GM21526 (cell line): ENCODE measurements at regions not wholly inside any gene's neighbourhood (a gene's known extent, or its start where the extent isn't known, plus 50 kb on each side); places are given as distances from the start of the nearest gene placed in this dataset.

ENCODE experiments used
- ATAC-seq: cut with Tn5 transposase; IDR thresholded peaks from one replicate; pipeline ENCODE4 v1.9.1; 2021; ENCODE audit warnings: moderate library complexity; ENCODE audit not compliant: unreplicated experiment, low FRiP score

DNA sequence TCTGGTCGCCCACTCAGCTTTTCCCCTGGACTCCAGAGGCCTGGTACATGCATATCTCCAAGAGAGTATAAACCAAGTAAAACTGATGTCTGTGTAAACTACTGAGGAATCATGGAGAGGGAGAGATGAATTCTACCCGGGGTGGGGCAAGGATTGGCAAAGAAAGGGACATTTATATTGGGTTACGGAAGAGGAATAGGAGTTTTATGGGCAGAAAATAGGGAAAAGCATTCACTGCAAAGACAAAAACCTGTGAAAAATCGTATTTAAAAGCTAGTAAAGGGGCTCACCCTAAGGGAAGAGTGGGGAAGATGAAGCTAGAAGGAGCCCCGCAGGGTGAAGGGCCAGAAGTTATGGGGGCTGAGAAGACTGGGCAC lies 248.0 kb upstream of the KLF4 start:
- ATAC-seq = no peak

DNA sequence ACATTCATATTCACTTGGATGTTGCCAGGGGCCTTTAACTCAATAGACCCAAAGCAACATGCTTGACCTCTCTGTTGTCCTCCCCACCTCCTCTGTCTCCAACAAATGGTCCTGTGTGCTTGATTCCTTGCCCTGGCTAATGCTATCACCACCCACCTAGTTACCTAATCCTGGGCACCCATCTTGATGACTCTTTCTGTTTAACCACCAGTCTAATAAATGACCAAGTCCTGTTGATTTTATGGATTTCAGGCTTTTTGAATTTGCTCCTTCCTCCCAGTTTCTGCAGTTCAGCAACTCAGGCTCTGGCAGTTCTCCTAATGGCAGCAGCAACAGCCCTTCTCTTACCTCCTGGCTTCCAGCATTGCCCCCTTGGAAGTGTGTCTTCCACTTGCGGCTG lies 246.3 kb upstream of the KLF4 start:
- ATAC-seq = no peak

DNA sequence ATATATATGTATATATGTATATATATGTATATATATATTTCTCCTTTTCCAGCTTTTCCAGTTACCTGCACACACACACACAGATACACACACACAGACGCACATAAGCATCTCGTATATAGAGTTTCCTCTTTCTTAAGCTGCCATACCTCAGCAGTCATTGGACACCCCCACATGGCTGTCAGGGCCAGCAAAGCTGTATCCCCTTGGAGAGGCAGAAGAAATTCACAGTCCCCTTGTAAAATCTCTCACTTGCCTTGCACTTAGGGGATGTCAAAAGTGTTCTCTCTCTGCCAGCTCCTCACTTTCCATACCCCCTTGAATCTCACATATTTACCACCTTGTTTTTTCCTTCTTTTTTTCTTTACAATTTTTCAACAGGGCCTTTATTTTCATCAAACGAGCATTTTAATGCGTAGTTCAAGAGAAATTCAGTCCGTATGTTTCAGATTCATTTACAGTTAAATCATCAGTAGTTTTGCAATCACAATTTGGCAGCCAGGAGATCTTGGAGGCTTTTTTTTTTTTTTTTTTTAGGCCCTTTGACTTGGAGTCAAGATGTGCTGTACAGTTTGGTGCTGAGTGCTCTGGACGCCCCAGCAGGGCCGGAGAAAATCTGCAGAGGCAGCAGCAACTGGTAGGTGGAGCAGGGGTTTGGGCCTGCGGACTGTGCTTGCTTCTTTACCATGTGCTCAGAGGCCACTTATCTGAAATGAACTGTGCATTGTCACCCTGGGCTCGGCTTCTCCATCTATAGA lies 244.9 kb upstream of the KLF4 start:
- no peak for ATAC-seq

GRCh38 chr9:107733523-107733894 lies 243.9 kb upstream of the KLF4 start:
- no peak for ATAC-seq

DNA sequence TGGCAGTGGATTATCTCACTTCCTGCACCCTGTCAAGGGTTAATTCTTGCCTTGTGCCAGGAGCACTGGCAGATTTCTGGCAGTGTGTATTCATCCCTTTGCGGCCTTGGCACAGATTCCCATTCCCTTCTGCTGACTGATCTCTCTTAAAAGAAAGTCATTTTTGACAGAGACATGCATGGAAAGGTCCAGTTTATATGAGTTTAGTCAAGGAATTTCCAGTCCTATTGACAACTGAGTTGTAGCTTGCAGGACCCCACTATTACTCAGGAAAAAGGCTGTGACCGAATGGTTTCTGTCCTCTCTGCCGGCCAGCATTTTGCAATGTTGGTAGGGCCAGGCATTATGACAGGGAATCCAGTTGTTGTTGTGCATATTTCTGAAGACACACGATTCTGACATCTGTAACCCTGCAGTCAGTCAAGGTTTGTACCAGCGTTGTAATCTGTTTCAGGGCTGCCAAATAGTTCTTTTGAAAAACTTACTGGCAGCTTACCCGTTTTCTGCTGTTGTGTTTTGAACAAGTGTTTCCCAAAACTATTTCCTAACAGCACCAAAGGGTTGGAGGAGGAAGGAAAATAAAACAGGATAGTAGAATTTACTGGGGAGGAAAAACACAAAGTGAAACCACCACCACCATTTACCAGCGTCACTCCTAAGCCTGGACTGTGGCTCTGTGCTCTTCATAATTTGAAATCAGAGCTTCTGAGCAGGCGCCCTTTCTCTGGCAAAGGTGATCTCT lies 243.4 kb upstream of the KLF4 start:
- no peak for ATAC-seq

- no peak for ATAC-seq
Measured at GRCh38 chr9:107731115-107731762, 241.7 kb upstream of the KLF4 start.

DNA sequence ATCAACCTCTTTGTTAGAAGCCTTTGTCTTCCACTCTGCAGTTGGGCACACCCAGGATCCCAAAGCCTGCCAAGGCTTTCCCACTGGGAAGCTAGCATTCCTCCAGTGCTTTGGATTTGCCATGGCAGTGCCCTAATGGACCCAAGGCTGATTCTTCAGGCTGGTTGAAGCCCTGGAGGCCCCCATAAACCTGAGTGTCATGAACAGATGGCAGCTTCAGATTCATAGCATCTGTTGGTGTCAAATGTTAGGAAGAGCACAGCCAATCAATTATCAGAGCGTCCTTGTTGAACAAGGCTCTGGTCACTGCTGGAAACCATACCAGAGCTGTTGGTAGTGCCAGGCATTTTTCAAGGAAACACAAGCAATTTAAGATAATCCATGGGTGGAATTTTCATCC lies 241.1 kb upstream of the KLF4 start:
- no peak for ATAC-seq

DNA sequence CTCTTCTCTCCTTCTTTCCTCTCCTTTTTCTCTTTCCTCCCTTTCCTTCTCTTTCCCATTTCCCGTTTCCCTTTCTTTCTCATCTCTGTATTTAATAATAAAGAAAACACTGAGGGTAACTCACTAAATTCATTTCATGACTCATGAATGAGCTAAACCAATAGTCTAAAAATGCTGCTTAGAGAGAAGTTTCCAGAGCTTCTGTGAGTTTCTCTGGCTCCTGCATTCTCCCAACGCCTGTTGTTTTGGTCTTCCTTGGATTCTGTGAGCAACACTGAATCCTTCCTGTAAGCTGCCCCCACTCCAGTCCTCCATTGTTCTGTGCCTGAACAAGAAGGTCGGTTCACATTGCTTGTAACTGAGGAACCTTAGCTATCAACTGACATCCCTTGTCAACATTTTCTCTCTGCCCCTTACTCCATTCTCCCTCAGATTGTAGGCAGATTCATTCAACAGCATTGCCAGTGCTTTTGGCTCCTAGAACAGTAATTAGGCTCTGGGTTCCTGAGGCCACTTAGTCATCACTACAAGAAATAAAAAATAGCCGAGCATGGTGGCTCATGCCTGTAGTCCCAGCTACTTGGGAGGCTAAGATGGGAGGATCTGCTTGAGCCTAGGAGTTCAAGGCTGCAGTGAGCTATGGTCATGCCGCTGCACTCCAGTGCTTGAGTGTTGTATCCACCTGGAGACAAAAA lies 237.7 kb upstream of the KLF4 start:
- no peak for ATAC-seq

DNA sequence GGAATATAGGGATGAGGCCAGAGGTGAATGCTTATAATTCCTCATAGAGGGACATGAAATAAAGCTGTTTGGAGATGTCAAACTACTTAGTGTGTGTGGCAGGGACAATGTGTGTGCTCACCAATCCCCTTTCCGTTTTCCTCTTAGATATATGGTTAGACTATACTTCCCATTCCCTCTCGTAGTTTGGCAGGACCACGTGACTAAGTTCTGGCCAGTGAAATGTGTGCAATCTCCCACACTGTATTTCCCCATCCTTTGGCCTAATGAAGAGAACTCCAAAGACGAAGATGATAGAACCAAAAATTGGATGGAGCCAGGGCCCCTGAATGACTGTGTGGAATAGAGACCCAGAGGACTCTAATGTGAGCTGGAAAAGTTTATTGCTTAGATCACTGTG lies 233.4 kb upstream of the KLF4 start:
- ATAC-seq = no peak

DNA sequence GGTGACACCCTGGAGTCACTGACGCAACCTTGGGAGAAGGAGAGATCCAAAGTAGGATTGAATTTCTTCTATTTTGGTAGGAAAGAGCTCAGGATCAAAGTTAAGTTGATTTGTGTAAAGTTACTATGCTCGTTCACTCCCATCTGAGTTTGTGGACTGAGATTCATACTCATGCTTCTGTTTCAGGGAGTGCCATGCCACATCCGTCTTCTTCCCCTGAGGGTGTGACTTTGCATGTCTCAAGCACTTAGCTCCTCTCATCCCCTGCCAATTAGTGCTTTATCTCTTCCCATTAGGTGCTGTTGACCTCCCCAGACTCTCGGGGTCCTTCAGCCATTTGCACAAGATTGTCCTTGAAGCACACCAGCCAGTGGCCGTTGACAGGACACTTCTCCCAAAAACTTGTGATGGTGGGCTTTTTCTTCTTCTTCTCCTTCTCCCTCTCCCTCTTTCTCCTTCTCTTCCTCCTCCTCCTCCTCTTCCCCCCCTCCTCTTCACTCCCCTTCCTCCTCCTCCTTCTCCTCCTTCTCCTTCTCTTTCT lies 232.2 kb upstream of the KLF4 start:
- ATAC-seq = no peak

DNA sequence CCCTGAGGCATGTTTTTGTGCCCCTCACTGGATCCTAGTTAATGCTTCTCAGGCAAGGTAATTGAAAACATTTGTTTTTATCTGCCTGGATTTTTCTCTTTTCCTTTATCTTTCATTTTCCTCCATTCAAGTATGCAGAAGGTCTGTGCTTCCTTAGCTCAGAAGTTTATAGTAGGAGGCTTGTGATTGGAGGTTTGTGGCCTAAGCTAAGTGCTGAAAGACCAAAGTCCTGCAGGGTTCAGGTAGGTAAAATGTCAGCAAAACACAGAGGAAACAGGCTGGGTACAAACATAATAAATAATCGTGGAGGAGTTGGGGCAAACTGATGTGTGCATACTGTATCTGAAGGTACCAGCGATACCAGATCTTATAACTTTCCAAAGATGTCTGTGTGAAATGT lies 230.9 kb upstream of the KLF4 start:
- ATAC-seq = no peak

- no peak for ATAC-seq
Measured at GRCh38 chr9:107717529-107718314, 228.2 kb upstream of the KLF4 start.

GRCh38 chr9:107715740-107716139 lies 226.2 kb upstream of the KLF4 start:
- no peak for ATAC-seq

GRCh38 chr9:107713470-107713869 lies 223.9 kb upstream of the KLF4 start:
- ATAC-seq = no peak

- no peak for ATAC-seq
Measured at GRCh38 chr9:107712390-107712789, 222.8 kb upstream of the KLF4 start.

- no peak for ATAC-seq
Measured at GRCh38 chr9:107711542-107711941, 222.0 kb upstream of the KLF4 start.

DNA sequence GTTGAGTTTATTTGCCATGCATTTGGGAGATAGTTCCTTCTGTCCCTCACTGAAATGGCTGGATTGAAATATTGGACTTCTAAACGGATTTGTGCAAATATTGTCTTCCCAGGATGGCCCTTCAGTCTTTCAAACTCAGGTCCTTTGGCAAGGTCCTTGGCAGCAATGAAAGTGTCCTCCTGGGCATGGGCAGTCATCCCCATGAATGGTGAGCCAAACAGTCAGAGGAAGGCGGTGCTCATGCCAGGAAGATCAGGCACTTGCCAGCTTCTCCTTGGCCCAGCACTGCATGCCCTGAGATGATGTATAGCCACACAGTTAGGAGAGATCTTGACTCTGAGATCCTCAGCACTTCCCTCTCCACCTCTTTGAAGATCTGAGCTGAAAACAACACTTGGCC lies 221.4 kb upstream of the KLF4 start:
- ATAC-seq = no peak

DNA sequence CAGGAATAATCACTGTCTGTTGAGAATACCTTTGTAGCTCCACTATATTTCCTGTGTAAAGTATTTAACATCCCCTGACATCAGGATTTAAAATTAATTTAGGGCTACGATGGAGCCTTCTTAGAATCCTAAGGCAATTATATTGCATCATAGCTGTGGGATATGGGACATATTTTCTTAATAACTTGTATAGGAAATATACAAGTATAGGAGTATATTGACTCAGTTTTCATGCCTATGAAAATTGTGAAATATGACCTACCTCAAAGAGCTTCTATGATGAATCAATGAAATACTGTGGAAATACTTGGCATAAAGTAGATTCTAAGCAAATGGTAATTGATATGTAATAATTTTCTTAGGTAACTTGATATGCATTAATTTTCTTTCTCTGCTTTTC lies 221.0 kb upstream of the KLF4 start:
- ATAC-seq = no peak

- no peak for ATAC-seq
Measured at GRCh38 chr9:107708791-107709190, 219.2 kb upstream of the KLF4 start.

DNA sequence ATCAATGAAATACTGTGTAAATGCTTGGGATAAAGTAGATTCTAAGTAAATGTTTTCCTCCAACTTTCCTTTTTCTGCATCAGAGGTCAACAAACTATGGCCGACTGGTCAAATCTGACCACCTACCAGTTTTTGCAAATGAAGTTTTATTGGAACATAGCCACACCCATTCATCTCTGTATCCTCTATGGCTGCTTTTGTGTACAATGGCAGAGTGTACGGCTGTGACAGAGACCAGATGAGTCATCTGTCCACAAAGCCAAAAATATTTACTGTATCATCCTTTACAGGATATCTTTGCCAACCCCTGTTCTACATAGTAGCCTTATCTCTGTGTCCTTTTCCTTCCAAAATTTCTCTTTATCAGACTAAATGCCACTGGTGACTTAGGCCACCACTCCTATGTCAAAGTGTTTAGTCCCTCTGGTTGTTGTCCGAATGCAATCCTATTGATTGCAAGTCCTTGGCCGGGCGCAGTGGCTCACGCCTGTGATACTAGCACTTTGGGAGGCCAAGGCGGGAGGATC lies 218.4 kb upstream of the KLF4 start:
- no peak for ATAC-seq
